ENCODE measurements at regions not wholly inside any gene's neighbourhood (a gene's known extent, or its start where the extent isn't known, plus 50 kb on each side); places are given as distances from the start of the nearest gene placed in this dataset.

DNA sequence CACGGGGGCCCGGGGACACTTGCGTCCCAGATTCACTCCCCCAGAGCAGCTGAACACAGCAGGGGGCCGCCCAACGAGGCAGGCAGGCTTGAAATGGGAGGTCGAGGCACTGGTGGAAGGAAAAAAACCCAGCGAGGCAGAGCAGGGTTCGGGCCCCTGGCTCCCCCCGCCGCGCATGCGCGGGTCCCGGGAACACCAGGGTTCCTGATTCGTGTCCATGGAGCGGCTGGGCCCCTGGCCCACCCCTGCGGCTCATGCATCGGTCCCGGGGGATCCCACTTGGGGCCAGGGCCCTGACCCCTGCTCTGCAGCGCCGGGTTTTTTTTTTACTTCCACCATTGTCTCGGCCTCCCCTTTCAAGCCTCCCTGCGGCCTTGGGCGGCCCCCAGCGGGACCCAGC, 321.5 kb downstream of the ALG10 start:
- DNase-seq (ENCODE audit: low read depth, low spot score): no peak

GRCh38 chr12:34344851-34345522, 322.7 kb downstream of the ALG10 start:
- no peak for DNase-seq (ENCODE audit: low read depth, low spot score)

GRCh38 chr12:34345801-34346200, 323.5 kb downstream of the ALG10 start:
- no peak for DNase-seq (ENCODE audit: low read depth, low spot score)

- DNase-seq (ENCODE audit: low read depth, low spot score): no peak
Measured at GRCh38 chr12:34346372-34347034, 324.2 kb downstream of the ALG10 start.

DNA sequence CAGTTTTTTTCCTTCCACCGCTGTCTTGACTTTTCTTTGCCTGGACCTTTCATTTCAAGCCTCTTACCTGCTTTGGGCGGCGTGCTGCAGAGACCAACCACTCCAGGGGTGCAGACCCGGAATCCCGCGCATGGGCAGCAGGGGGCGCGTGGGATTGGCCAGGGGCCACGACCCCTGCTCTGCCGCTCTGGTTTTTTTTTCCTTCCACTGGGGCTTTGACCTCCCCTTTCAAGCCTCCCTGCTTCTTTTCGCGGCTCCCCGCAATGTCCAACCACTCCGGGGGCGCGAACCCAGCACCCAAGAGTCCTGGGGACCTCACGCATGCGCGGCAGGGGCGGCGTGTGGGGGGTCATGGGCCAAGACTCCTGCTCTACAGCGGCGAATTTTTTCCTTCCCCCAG, 325.1 kb downstream of the ALG10 start:
- no peak for DNase-seq (ENCODE audit: low read depth, low spot score)

- no peak for DNase-seq (ENCODE audit: low read depth, low spot score)
Measured at GRCh38 chr12:34348064-34348463, 325.8 kb downstream of the ALG10 start.

DNA sequence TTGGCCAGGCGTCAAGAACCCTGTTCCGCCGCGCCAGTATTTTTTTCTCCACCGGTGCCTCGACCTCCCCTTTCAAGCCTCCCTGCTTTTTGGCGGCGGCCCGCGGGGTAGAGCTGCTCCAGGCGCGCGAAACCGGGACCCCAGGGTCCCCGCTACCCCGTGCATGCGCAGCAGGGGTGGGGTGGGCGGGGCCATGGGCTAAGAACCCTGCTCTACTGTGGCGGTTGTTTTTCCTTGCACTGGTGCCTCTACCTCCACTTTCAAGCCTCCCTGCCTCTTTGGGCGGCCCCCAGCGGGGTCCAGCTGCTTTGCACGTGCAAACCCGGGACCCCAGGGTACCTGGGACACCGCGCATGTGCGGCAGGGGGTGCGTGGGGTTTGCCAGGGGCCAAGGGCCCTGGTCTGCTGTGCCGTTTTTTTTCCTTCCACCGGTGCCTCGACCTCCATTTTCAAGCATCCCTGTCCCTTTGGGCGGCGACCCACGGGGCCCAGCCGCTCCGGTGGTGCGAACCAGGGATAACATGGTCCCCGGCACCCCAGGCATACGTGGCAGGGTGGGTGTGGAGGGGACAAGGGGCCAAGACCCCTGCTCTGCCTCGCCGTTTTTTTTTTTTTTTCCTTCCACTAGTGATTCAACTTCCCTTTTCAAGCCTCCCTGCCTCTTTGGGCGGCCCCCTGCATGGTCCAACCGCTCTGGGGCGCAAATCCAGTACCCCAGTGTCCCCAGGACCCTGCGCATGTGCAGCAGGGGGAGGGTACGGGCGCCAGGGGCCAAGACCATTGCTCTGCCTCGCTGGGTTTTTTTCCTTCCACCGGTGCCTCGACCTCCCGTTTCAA, 326.8 kb downstream of the ALG10 start:
- no peak for DNase-seq (ENCODE audit: low read depth, low spot score)

DNA sequence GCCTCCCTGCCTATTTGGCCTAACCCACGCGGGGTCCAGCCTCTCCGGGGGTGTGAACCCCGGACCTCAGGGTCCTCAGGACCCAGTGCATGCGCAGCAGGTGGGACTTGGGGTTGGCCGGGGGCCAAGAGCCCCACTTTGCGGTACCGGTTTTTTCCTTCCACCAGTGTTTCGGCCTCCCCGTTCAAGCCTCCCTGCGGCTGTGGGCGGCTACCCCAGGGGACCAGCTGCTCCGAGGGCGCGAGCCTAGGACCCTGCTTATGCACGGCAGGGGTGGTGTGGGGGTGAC, 327.3 kb downstream of the ALG10 start:
- DNase-seq (ENCODE audit: low read depth, low spot score): no peak

DNA sequence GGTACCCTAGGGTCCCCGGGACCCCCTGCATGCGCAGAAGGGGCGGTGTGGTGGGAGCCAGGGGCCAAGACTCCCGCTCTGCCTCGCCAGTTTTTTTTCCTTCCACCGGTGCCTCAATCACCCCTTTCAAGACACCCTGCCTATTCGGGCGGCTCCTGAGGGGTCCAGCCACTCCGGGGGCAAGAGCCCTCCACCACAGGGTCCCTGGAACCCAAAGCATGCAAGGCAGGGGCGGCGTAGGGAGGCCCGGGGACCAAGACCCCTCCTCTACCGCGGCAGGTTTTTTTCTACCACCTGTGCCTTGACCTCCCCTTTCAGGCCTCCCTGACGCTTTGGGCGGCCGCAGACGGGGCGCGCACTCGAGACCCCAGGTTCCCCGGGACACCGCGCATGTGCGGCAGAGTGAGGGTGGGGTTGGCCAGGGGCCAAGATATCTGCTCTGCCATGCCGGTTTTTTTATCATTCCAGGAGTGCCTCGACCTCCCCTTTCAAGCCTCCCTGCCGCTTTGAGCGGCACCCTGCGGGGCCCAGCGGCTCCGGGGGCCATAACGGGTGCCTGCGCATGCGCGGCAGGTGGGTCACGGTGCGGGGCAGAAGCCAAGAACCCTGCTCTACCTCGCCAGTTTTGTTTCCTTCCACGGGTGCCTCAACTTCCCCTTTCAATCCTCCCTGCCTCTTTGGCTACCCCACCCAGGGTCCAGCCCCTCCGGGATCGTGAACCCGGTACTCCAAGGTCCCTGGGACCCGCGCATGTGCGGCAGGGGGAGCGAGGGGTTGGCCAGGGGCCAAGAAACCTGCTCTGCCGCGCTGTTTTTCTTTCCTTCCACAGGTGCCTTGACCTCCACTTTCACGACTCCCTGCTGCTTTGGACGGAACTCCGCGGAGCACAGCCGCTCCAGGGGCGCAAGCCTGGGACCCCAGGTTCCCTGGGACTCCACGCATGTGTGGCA, 328.1 kb downstream of the ALG10 start:
- no peak for DNase-seq (ENCODE audit: low read depth, low spot score)

DNA sequence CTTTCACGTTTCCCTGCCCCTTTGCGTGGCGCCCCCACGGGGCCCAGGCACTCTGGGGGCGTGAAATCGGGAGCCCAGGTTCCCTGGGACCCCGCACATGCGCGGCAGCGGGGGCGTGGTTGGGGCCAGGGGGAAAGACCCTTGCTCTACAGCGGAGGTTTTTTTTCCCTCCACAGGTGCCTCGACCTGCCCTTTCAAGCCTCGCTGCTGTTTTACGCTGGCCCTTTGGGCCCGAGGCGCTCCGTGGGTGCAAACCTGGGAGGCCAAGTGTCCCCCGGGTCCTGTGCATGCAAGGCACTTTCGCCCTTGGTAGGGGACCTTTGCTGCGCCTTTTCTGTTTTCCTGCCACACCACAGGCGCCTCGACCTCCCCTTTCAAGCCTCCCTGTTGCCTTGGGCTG, 329.8 kb downstream of the ALG10 start:
- no peak for DNase-seq (ENCODE audit: low read depth, low spot score)

- no peak for DNase-seq (ENCODE audit: low read depth, low spot score)
Measured at GRCh38 chr12:34354239-34355200, 332.2 kb downstream of the ALG10 start.

- no peak for DNase-seq (ENCODE audit: low read depth, low spot score)
Measured at GRCh38 chr12:34356233-34356987, 334.1 kb downstream of the ALG10 start.

DNA sequence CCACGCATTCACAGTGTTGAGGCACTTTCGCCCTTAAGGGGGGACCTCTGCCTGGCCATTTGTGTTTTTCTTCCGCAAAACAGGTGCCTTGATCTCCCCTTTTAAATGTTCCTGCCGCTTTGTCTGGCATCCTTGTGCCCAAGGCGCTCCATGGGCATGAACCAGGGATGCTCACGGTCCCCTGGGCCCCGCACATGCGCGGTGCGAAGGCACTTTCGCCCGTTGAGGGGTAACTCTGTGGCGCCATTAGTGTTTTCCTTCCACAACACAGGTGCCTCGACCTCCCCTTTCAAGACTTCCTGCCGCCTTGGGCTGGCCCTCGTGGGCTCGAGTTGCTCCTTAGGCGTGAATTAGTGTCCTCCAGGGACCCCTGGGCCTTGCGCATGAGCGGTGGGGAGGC, 335.5 kb downstream of the ALG10 start:
- no peak for DNase-seq (ENCODE audit: low read depth, low spot score)

- DNase-seq (ENCODE audit: low read depth, low spot score): no peak
Measured at GRCh38 chr12:34358198-34358597, 335.9 kb downstream of the ALG10 start.

- no peak for DNase-seq (ENCODE audit: low read depth, low spot score)
Measured at GRCh38 chr12:34361721-34362316, 339.5 kb downstream of the ALG10 start.

DNA sequence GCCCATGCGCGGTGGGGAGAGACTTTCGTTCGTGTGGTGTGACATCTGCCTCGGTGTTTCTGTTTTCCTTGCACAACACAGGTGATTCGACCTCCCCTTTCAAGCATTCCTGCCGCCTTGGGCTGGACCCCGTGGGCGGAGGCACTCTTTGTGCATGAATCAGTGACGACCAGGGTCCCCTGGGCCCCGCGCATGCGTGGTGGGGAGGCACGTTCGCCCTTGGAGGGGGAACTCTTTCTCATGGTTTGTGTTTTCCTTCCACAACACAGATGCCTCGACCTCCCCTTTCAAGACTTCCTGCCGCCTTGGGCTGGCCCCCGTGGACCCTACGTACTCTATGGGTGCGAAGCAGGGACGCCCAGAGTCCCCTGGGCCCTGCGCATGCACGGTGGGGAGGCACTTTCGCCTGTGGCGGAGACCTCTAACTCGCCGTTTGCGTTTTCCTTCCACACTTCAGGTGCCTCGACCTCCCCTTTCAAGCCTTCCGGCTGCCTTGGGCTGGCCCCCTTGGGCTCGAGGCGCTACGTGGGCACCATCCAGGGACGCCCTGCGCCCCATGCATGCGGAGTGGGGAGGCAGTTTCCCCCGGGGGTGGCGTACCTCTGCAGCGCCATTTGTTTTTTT, 340.9 kb downstream of the ALG10 start:
- no peak for DNase-seq (ENCODE audit: low read depth, low spot score)

- no peak for DNase-seq (ENCODE audit: low read depth, low spot score)
Measured at GRCh38 chr12:34368079-34368478, 345.8 kb downstream of the ALG10 start.

DNA sequence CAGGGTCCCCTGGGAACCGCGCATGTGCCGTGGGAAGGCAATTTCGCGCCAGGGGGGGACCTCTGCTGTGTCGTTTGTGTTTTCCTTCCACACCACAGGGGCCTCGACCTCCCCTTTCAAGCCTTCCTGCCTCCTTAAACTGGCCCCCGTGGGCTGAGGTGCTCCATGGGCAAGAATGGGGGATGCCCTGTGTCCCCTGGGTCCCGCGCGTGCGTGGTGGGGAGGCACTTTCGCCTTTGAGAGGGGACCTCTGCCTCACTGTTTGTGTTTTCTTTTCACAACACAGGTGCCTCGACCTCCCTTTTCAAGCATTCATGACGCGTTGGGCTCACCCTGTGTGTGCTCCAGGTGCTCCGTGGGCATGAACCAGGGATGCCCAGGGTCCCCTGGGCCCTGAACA, 348.8 kb downstream of the ALG10 start:
- no peak for DNase-seq (ENCODE audit: low read depth, low spot score)

DNA sequence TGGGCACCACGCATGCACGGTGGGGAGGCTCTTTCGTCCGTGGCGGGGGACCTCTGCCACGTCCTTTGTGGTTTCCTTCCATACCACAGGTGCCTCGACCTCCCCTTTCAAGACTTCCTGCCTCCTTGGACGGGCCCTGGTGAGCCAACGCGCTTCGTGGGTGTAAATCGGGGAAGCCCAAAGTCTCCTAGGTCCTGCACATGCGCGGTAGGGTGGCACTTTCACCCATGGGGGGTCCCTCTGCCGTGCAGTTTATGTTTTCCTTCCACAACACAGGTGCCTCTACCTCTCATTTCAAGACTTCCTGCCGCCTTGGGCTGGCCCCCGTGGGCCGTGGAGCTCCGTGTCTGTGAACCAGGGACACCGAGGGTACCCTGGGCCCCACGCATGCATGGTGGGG, 349.7 kb downstream of the ALG10 start:
- no peak for DNase-seq (ENCODE audit: low read depth, low spot score)

Data from activated naive CD8-positive, alpha-beta T cell treated with anti-CD3 and anti-CD28 coated beads, Interleukin-2, amount 50 U/mL, for 16 hours (primary cell).